Spleen (tissue), 7 donors: ENCODE measurements at regions not wholly inside any gene's neighbourhood (a gene's known extent, or its start where the extent isn't known, plus 50 kb on each side); places are given as distances from the start of the nearest gene placed in this dataset.

Experiments used
- CTCF ChIP-seq, 11 experiments: fragments of 200-600 bp in 7 of 11; fragments of 450-650 bp in 4 of 11; sonication (generic) in 4 of 11; IDR thresholded peaks in 8 of 11; conservative IDR thresholded peaks in 3 of 11; 1 replicate in 7 of 11; 2 replicates in 4 of 11; pipeline versions ENCODE4 v1.4.0 to v1.8.0; 2016 to 2021; ENCODE audit warnings: antibody characterized with exemption in 11 of 11, inconsistent platforms in 4 of 11, mild to moderate bottlenecking in 1 of 11
- POLR2AphosphoS5 ChIP-seq, 3 donors: sonication (generic); formaldehyde crosslinking; IDR thresholded peaks; one replicate each; pipeline ENCODE4 v1.5.1; 2017; ENCODE audit warnings: antibody characterized with exemption in 3 of 3
- donor health status: DM: no; HTN: no; CAD: no; lungs with moderate emphysema.
- donor health status: DM: no; HTN: no; CAD: no.
- donor health status: DM: no; HTN: no; CAD: no.

- TF ChIP-seq POLR2AphosphoS5 (IDR thresholded peaks at IDR 0.05) (no peak), CTCF (IDR thresholded peaks at IDR 0.05 in 8 of 11, conservative IDR thresholded peaks at IDR 0.05 in 3 of 11) (no peak)
These were observed 300.6 kb upstream of the LMCD1 start for GRCh38 chr3:8200996-8201395.
